Left renal cortex interstitium (tissue), 4 donors: ENCODE measurements at regions not wholly inside any gene's neighbourhood (a gene's known extent, or its start where the extent isn't known, plus 50 kb on each side); places are given as distances from the start of the nearest gene placed in this dataset.
"Not testable (repeated sequence)": the region's sequence is repeated elsewhere in the genome, so short reads cannot be mapped to it uniquely, and the experiment has no call there.

ENCODE experiments used
- DNase-seq, 4 donors: peaks; one replicate each; pipeline ENCODE4 v3.0.0-alpha.2; 2013; ENCODE audit warnings: low read depth in 4 of 4, low spot score in 2 of 4, missing footprints in 1 of 4

GRCh38 chr10:118868589-118868988, 113.8 kb upstream of the CACUL1 start:
- DNase-seq, result no peak

DNA sequence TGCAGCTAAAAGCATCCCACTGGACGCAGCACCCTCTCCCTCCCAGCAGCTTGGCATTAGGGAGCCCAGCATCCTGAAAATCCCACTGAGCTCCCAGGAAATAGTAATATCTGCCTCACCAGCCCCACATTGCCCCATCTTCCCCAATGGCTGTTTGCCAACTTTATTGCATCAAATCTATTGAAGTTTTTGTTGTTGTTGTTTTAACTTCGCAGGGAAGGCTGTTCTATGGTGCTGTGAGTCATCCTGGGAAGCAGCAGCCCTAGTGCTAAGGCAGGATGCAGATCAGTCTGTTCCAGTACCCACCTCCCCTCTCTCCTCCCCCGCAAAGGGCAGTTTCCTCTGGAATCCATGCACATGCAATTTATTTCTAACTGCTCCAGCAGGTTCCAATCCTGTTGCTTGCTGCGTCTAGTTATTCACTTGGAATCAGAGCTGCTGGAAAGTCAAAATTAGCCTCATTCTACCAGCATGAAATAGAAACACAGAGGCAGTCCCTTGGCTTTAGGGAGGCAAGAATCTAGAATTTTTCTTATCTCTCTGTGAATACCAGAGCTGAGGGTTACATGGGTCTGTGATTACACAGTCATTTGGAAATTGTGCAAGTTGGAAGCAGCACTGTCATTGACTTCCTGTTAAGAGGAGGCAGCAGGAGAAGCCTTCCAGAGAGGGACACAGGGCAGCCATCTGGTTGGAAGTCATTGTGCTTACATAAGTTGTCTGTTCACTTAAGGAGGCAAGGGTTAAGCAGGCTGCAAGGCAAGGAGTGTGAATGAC, 115.9 kb upstream of the CACUL1 start:
- peak; percentile 34 to 57 (median 44) for DNase-seq

- no peak for DNase-seq
Measured at GRCh38 chr10:118871244-118871865, 116.6 kb upstream of the CACUL1 start.

GRCh38 chr10:118873091-118873737, 118.4 kb upstream of the CACUL1 start:
- no peak for DNase-seq

DNA sequence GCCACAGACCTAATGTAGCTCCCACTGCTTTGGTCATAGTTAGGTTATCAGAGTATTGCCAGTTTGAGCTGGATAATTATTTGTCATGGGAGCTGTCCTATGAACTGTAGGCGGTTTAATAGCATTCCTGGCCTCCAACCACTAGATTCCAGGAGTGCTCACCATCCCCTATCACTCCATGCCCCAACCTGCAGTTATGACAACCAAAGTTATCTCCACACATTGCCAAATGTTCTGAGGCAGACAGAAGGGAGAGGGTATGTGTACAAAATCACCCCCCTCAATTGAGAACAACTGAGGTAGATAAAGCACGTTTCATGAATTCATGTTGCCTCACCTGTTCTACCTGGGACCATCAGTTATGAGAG, 119.0 kb upstream of the CACUL1 start:
- no peak for DNase-seq

DNA sequence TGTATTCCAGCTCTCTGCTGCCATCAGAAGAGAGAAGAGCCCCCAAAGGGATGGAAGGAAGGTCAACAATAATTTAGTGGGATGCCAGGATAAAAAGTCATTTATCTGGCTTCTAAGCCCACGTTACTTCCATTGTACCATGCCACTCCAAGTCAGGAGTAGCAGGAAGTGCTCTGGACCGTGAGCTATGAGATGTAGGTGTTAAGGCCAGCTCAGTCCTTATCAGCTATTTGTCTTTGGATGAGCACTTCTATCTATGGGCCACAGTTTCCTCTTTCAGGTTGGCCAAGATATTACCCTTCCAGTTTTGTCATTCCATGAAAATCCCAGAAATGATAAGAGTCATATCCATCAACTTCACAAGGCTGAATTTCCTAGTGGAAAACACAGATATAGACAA, 119.4 kb upstream of the CACUL1 start:
- DNase-seq, result no peak

- no peak for DNase-seq
Measured at GRCh38 chr10:118875087-118875486, 120.3 kb upstream of the CACUL1 start.

DNA sequence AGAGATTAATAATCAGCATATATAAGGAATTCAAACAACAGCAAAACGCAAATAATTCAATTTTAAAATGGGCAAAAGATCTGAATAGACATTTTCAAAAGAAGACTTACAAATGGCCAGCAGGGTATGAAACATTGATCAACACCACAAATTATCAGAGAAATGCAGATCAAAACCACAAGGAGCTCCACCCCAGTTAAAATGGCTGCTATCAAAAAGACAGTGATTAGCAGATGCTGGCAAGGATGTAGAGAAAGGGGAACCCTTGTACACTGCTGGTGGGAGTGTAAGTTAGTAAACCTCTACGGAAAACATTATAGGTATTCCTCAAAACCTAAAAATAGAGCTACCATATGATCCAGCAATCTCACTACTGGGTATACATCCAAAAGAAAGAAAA, 128.0 kb upstream of the CACUL1 start:
- no peak for DNase-seq

DNA sequence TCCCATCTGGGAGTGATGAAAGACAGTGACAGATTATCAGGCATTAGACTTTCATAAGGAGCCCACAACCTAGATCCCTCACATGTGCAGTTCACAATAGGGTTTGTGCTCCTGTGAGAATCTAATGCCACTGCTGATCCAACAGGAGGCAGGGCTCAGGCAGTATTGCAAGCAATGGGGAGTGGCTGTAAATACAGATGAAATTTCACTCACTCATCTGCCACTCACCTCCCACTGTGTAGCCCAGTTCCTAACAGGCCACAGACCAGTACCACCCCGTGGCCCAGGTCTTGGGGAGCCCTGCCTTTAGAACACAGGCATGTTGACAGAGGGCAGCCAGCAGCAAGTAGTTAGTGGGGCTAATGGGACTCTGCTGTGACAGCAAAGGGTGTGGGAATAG, 137.3 kb upstream of the NANOS1 start:
- DNase-seq, result no peak

DNA sequence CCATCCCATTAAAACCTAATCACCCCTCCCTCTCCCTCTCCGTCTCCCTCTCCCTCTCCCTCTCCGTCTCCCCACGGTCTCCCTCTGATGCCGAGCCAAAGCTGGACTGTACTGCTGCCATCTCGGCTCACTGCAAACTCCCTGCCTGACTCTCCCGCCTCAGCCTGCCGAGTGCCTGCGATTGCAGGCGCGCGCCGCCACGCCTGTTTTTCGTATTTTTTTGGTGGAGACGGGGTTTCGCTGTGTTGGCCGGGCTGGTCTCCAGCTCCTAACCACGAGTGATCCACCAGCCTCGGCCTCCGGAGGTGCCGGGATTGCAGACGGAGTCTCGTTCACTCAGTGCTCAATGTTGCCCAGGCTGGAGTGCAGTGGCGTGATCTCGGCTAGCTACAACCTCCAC, 134.6 kb upstream of the NANOS1 start:
- not testable (repeated sequence) for DNase-seq

GRCh38 chr10:118900617-118901016, 128.9 kb upstream of the NANOS1 start:
- no peak for DNase-seq

GRCh38 chr10:118901380-118901779, 128.1 kb upstream of the NANOS1 start:
- DNase-seq, result no peak

DNA sequence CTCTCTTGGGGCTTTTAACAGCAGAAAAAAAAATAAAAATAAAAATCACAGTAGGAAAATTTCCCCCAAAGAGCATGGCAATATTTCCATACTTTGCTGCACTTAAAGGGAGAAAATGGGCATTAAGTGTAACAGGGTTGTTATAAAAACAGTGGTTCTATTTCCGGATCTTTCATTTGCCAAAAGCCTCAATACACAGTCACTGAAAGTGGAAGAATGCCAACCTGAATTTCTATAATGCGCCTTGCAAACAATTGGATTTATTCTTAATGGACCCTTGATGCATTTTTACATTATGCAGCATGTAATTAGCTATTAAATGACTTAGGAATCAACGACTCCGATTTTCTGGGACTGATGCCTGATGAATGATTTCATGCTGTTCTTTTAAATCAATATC, 127.6 kb upstream of the NANOS1 start:
- no peak for DNase-seq

DNA sequence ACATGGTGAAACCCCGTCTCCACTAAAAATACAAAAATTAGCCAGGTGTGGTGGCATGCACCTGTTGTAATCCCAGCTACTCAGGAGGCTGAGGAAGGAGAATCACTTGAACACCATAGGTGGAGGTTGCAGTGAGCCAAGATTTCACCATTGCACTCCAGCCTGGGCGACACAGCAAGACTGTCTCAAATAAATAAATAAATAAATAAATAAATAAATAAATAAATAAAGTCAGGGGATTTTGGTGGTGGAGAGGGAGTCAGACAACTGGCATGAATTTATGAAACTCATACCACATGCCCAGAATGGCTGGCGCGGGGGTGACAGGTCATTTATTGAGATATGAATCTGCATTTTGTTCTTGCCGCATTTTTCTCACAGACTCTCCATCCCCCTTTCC, 126.9 kb upstream of the NANOS1 start:
- DNase-seq, result not testable (repeated sequence)

DNA sequence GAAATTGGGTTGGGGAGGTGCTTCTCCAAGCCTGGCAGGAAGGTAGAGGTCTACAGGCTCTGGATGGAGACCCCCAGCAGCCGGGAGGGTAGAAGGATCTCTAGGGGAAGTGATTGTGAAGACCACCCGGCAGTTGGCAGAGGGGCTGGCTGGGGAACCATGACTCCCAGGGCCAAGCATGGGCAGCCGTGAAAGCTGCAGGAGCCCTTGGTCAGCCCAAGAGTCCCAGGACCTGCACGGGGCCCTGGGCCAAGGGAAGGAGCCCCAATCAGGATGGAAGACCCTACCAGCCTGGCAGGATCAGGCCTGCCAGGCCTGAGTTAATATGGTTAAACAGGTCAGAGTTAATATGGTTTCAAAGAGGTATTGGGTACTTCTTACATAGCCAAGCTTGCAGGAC, 126.3 kb upstream of the NANOS1 start:
- no peak for DNase-seq

GRCh38 chr10:118903691-118904090, 125.8 kb upstream of the NANOS1 start:
- DNase-seq, result no peak

- DNase-seq, result peak in 1 of 4 donors; percentile 10
Measured at GRCh38 chr10:118904286-118904685, 125.2 kb upstream of the NANOS1 start.

DNA sequence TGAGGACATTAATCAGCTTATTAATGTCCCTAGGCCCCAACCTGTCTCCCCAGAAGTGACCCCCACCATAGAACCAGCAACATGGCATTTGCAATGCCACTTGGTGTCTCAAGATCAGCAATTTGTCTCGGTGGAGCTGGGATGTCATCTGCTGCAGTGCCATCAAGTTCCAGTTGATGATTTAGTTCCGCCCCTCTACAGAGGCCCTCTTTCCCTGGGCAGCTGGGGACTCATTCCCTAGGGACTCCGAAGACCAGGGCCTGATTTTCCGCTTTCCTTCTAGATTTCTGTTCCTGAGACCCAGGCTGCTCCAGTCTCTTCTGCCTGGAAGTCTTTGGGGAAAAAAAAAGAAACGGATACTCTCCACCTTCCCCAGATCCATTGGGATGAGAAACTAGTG, 122.5 kb upstream of the NANOS1 start:
- DNase-seq, result no peak

DNA sequence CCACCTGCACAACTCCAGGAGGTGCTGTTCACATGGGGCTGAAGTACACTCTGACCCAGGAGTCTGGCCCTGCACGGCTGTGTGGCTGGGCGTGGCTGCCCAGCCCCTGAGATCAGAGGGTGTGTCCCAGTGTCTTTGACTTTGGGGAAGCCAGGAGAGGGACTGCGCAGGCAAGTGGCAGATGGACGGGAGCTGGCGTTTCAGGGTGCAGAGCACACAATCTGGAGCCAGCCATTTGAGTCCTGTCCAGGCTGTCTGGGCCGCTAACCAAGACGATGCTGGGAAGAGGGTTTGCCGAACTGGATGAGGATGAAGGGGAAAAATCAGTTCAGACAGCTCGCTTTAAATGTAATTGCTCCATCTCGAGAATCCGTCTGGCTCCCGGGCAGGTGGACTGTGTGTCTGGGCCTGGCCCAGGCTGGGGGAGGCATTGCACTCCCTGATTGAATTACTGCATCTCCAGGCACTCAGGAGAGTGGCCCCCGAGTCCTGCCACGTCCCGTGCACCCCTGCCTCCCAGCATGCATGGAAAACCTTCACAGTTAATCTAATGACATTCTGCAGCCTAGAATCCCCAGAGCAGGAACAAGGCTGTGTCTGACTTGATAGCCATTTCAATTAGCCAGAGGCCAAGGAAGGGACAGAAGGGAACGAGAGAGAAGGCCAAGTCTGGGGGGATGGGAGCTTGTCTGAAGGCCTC, 120.8 kb upstream of the NANOS1 start:
- no peak for DNase-seq

DNA sequence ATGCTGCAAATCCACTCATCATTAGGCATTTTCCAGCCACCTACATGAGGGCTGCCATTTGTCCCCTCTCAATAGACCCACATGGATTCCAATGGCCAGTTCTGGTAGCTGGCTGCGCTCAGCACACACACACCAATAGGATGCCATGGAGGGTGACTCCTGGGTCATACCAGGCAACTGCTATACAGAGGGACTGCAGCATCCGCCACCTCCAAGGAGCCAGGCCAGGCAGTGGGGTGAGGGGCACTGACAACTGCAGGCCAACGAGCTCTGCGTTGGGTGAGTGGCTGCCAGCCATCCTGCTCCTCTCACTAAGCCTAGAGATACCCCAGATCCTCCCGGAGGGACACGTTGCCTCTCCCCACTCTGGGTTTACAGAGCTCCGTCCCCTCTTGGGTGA, 118.8 kb upstream of the NANOS1 start:
- DNase-seq, result no peak

DNA sequence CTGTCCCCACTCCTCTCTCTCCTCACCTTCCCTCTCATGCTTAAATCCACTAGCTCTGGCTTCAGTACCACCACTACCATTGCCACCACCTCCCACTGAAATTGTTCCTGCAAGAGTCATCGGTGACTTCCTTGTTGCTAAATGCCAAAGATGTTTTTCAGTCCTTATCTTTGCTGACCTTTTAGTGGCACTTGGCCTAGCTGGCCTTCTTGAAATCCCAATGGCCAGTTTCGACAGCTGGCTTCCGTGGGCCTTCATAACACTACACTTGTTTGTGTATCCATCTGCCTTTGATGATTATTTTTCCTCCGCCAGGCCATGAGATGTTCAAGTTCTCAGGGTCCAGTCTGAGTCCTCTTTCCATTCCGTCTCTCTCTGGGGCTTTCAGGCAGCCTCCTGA, 118.2 kb upstream of the NANOS1 start:
- DNase-seq, result no peak
